Hepatic stellate cell (primary cell): ENCODE measurements at regions not wholly inside any gene's neighbourhood (a gene's known extent, or its start where the extent isn't known, plus 50 kb on each side); places are given as distances from the start of the nearest gene placed in this dataset.

Source experiments
- DNase-seq: peaks from one replicate; pipeline ENCODE4 v3.0.0; 2011; ENCODE audit warnings: low spot score

DNA sequence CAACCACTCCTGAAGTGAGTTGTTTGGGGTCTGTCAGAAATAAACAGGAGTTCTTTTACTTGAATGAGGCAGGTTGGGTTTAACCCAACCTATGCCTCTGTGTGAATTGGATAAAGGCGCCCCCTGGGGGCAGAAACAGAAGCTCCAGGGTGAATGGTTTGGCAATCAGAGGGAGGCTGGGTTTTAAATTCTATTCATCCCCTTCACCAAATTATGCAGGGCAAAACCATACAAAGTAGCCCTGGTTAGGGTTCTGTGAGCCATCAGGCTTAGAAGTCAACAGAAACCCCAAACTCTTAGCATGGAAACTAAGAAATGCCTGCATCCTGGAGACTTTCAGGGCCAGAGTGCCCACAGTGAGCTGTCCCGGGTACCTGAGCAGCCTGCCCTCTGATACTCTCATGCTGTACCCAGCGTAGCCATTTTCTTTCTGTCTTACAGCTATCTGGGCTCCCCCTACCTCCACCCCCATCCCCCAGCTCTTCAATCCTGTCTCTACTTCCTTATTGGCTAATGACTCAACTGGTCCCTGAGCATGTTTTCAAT is 241.5 kb downstream of the ICOS start:
- DNase-seq: peak; percentile 4

- DNase-seq: no peak
Measured at GRCh38 chr2:204180649-204181048, 244.1 kb downstream of the ICOS start.

DNA sequence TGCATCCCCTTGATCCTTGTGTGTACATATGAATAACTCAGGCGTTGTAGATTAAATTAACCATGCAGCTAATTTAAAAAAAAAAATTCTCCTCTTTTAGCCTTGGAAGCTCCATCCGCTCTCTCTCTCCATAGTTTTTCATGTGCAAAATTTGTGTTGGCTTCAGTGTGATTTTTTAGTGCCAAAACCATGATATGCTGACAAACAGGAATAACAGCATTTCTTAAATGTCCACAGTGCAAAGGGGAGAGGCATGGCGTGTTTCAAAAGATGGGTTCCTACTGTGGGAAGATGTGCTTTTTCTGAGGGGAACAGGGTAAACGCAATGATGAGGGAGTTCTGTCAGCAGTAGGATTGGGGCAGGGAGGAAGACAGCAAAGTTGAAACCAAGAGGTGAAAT is 247.0 kb downstream of the ICOS start:
- DNase-seq: no peak

DNA sequence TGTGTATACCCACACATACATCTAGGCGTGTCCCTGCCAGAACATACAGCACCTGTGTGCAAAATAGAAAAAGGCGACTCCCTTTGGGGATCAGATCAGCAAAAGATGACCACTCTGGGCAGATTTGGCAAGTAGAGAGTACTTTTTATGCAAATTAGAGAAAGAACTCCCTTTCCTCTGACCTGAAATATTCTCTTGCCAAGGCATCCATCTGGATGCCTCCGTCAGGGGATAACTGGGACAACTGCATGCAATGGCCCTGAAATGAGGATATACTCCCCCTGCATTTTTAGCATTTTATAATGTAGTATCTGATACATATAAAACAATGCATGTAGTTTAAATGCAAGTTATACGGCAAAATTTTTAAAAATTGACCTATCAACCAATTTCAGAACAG is 247.7 kb downstream of the ICOS start:
- no peak for DNase-seq

GRCh38 chr2:204187229-204188083 is 250.9 kb downstream of the ICOS start:
- no peak for DNase-seq

- DNase-seq: no peak
Measured at GRCh38 chr2:204191574-204191973, 255.0 kb downstream of the ICOS start.

DNA sequence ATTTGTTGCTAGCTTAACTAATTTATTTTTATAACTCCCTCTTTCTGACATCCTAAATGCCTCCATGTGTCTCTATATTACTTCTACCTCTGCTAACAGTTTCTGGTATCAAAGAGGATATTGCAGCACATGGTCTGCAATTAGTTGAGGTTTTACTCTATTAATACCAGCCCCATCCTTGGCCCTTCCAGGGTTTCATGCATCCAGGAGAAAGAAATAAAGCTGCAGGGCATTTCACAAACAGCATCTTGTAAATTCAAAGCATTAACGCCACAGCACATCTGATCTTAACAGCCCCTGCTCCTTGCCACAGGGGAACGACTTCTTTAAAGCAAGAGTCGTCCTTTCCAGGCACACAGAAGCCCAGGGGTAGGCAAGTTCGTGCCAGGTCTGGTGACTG is 258.9 kb downstream of the ICOS start:
- no peak for DNase-seq

DNA sequence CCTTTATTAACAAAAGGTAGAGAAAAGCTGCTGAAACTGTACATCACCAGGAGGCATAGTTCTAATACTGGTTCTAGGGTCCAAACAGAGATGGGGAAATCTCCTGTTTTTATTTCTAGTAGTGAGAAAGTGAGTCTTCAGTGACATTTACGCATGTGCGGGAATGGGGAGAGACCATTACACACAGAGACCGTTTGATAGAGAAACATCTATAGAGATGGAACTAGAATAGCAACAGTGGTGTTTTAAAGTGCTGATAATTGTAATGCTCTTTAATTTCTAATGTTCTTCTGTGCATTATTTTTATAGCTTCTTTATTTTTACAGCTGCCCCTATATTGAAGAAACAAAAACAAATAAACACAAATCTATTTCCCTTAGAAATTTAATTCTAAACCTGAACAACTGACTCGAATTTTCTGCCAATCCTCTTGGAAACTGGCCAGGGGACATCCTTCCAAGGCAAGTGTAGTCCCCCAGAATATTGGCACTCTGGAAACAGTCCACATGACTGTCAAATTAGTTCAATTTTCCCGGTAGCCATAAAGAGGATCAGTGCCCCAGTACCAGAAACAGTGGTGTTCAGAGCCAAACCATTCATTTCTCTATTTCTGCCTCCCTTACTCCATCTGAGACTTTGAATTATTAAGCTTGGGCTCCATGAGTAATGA is 260.9 kb downstream of the ICOS start:
- no peak for DNase-seq

GRCh38 chr2:204199357-204199756 is 262.8 kb downstream of the ICOS start:
- no peak for DNase-seq

- DNase-seq: no peak
Measured at GRCh38 chr2:204201507-204201906, 264.9 kb downstream of the ICOS start.

- DNase-seq: no peak
Measured at GRCh38 chr2:204202253-204202652, 265.7 kb downstream of the ICOS start.

GRCh38 chr2:204203704-204204103 is 267.1 kb downstream of the ICOS start:
- no peak for DNase-seq

DNA sequence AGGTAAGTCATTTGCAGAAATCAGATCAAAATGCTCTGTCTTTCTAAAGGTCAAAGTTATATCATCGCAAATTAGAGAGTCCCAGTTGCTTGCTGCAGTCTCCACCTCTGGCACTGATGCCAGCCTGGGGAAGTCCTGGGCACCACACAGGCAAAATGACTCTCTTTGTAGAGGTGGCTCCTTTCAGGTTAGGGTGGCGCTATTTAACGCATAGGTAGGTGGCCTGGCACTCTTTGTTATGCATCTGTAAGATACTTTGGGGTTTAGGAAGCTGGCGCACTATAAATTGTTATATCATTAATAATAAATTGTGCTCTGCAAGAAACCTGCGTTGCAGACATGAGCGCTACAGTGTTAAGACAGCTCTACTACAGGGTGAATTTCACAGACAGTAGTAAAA is 268.5 kb downstream of the ICOS start:
- DNase-seq: no peak

- DNase-seq: no peak
Measured at GRCh38 chr2:204205538-204205937, 269.0 kb downstream of the ICOS start.

DNA sequence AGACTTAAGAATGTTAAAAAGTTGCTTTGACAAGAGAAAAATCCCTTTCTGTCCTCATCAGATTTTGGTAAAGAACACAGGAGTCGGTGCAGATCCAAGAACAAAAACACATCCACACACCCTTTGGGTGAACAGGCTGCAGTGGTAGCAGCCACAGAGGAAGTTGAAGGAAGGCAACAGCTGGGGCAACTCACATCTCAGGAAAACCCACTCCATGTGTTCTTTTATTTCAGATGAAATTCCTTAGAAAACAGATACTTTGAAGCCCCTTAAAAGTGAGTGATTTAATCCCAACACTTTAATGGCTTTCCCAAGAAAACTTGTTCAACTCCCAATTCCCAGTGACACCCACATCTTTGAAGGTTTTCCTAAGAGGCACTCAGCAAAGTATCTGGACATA is 271.3 kb downstream of the ICOS start:
- DNase-seq: no peak

GRCh38 chr2:204213588-204213987 is 277.0 kb downstream of the ICOS start:
- no peak for DNase-seq

DNA sequence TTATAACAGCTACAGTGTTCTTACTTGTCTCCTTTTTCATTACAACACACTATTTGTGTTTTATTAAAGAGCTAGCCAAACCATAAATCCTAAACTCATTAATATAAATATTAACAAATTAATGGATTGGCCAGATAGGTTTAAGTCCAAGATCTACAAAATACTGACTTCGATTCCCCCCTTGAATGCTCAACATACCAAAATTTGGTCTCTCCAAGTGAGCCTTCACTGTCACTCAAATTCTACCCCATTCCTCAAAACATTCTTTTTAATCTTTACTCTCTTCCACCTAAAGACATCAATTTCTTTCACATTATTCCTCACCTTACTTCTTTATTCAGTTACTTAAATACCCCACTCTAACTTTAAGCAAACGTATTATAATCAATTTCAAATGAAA is 281.5 kb downstream of the ICOS start:
- no peak for DNase-seq

DNA sequence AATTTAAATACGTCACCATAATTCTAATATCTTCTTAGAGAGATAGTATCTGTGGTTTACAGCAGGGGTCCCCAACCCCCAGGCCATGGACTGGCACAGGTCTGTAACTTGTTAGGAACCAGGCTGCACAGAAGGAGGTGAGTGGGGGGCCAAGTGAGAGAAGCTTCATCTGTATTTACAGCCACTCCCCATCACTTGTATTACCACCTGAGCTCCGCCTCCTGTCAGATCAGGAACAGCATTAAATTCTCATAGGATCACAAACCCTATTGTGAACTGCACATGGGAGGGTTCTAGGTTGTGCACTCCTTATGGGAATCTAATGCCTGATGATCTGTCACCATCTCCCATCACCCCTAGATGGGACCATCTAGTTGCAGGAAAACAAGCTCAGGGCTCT is 282.6 kb downstream of the ICOS start:
- DNase-seq: no peak

DNA sequence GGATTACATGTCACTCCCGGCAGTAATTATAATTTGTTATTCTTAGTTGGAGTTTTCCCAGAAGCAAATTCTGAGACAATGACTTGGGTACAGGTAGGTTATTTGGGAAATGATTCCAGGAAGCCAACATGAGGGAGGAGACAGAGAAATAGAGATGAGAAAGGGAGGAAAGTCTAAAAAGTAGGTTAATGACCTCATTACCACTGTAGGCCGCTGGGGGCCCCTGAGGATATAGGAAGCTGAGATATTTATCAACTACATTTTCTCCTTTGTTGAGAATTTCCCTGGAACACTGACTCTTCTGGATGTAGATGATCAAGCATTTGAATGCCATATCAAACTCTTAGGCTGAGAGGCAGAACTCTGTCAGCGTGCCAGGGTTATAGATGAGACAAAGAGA is 284.3 kb downstream of the ICOS start:
- no peak for DNase-seq

- no peak for DNase-seq
Measured at GRCh38 chr2:204223046-204223445, 286.5 kb downstream of the ICOS start.

- DNase-seq: no peak
Measured at GRCh38 chr2:204223544-204223943, 287.0 kb downstream of the ICOS start.

- DNase-seq: no peak
Measured at GRCh38 chr2:204225671-204226073, 289.1 kb downstream of the ICOS start.

DNA sequence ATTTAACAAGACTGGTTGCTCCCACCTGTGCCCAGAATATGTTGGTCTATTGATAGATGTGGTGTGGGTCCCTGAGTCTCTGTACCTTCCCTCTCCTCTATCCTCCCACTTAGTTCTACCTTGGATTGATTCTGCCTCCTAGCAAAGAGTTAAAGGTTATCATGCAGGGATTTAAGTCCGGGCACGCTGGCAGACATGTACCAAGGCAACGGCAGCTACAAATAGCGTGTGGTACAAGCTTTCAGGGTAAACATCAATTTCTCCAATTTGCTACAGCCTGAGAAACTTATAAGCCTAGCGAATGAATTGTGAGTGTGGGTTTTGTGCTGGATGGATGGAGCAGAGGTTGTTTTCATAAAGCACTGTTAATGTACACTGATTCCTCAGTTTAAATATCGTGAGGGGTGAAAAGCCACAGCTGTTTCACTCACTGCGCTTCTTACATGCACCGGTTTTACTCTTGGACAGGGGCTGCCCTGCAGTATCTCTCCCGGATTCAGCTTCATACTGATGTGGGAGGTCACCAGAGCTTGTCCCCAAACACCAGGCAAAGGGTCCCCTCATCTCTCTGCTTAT is 289.8 kb downstream of the ICOS start:
- DNase-seq: no peak
